Gastroesophageal sphincter (tissue), 3 donors: ENCODE measurements at regions not wholly inside any gene's neighbourhood (a gene's known extent, or its start where the extent isn't known, plus 50 kb on each side); places are given as distances from the start of the nearest gene placed in this dataset.

Experiments used
- POLR2A ChIP-seq, 2 donors: fragments of 450-650 bp; IDR thresholded peaks; one replicate each; pipeline ENCODE4 v1.6.1; 2017; ENCODE audit warnings: antibody characterized with exemption in 2 of 2, mild to moderate bottlenecking in 2 of 2, moderate library complexity in 1 of 2
- POLR2AphosphoS5 ChIP-seq: sonication (generic); formaldehyde crosslinking; IDR thresholded peaks from one replicate; pipeline ENCODE4 v1.6.1; 2017; ENCODE audit warnings: antibody characterized with exemption
- TF ChIP-seq, protein P1 (sequence below), 4 experiments: fragments of 200-600 bp in 2 of 4; fragments of 450-650 bp in 2 of 4; sonication (generic) in 1 of 4; IDR thresholded peaks; one replicate each; pipeline ENCODE4 v1.5.1; 2017 to 2019; ENCODE audit warnings: antibody characterized with exemption in 4 of 4, mild to moderate bottlenecking in 2 of 4, moderate library complexity in 2 of 4

DNA sequence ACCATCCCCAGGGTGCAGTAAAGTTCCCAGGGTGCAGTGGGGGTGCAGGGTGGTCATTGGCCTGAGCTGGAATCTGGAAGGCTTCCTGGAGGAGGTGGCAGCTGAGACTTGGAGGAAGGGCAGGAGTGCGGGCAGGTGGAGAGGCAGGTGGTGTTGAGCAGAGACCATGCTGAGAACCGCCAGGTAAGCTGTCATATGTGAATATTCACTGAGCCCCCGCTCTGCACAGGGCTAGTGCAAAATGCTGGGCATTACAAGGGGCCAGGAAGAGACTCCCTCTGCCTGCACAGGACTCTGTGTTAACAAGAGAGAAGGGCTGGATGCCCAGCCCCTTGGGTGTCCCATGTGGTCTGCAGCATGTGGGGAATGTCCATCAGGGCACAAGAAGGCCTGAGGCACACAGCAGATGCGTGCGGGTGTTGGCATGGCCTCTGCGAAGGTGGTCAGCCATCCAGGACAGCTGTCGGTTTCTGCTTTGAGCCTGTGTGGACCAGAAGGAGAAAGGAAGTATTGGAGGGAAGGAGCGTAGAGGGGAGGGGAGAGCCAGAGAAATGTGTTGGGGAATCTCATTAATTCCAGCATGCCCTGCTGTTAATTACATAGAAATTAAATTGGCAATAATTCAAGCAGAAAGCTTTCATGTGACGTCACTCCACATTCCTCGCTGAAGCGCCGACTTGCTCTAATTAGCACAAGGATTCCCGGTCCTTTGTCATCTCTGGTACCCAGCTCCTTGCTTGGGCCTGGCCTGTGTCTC lies 62.8 kb upstream of the OTOS start:
- TF ChIP-seq POLR2AphosphoS5 = no peak
- no peak for TF ChIP-seq POLR2A (IDR thresholded peaks at IDR 0.05)
- TF ChIP-seq, protein P1, sequence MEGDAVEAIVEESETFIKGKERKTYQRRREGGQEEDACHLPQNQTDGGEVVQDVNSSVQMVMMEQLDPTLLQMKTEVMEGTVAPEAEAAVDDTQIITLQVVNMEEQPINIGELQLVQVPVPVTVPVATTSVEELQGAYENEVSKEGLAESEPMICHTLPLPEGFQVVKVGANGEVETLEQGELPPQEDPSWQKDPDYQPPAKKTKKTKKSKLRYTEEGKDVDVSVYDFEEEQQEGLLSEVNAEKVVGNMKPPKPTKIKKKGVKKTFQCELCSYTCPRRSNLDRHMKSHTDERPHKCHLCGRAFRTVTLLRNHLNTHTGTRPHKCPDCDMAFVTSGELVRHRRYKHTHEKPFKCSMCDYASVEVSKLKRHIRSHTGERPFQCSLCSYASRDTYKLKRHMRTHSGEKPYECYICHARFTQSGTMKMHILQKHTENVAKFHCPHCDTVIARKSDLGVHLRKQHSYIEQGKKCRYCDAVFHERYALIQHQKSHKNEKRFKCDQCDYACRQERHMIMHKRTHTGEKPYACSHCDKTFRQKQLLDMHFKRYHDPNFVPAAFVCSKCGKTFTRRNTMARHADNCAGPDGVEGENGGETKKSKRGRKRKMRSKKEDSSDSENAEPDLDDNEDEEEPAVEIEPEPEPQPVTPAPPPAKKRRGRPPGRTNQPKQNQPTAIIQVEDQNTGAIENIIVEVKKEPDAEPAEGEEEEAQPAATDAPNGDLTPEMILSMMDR (IDR thresholded peaks at IDR 0.05) = no peak
